ENCODE measurements at regions not wholly inside any gene's neighbourhood (a gene's known extent, or its start where the extent isn't known, plus 50 kb on each side); places are given as distances from the start of the nearest gene placed in this dataset.

DNA sequence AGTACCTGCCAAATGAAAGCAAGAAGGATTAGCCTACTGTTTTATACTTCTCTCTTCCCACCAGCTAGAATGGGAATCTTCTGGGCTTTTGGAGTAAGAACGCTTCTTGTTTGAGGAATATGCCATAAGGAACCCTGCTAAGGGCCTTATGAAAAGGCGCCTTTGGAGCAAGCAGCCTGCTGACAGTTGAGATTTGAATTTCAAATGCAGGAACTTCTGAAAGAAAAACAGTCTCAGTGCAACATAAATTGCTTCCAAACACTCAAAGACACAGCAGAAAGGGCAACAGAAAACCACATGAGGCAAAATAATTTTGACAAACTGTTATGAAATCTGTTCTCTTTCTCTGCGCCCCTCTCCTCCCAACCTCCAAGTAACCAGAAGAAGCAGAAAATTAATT, 149.4 kb upstream of the B3GAT2 start:
- H3K23ac ChIP-seq (ENCODE audit: low read length): no peak overlapping the region
- no CpG with 5 or more reads among the region's 3 CpGs for WGBS (ENCODE audit: extremely low coverage, insufficient coverage, insufficient read length)
- H3K9me3 ChIP-seq (ENCODE audit: insufficient read depth, low read depth, low read length): no peaks in the 10 kb centered on the region

DNA sequence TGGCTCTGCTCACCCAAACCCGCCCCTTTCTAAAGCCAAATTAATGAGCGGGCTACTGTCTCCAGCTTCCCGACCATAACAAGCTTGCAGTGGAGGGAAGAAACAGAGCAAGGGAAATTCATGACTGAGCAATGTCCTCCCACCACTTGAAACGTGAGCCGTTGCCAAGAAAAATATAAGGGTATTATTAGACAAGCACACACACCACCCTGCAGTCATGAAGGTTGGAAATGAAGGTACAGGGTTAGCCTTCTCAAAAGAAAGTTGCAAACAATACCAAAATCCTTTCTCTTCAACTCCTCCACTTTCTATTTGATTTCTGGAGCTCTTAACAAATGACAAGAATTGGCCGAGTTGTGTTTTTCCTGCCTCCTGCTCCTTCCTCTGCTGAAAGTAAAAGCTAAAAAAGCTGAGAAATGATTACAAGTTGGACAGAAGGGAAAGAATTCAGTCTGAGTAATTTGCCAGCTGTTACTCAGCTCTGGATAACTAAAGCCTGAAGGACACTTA, 151.1 kb upstream of the B3GAT2 start:
- Histone ChIP-seq H3K4me2 (ENCODE audit: low read length) (no peak overlapping the region), H3K36me3 (ENCODE audit: control insufficient read depth in 1 of 2, insufficient read depth in 2 of 2, low read length in 2 of 2) (no peaks in the 10 kb centered on the region), H3K4me1 (ENCODE audit: control insufficient read depth in 1 of 2, insufficient read depth in 2 of 2, low read length in 2 of 2) (no peaks in the 10 kb centered on the region), H3K79me2 (ENCODE audit: control insufficient read depth, insufficient read depth, low read length, poor library complexity) (no peaks in the 10 kb centered on the region), H2AFZ (ENCODE audit: insufficient read depth, low read length, poor library complexity) (no peak overlapping the region), H3K23ac (ENCODE audit: low read length) (no peak overlapping the region), H3K18ac (ENCODE audit: low read length) (no peak overlapping the region), H4K8ac (ENCODE audit: low read depth, low read length) (no peak overlapping the region), H3K4me3 (ENCODE audit: low read depth, low read length) (no peak overlapping the region), H3K14ac (ENCODE audit: low read length) (no peak overlapping the region), H3K27me3 (ENCODE audit: insufficient read depth, low read length) (no peaks in the 10 kb centered on the region), H4K12ac (ENCODE audit: low read depth, low read length) (no peak overlapping the region), H3K79me1 (ENCODE audit: low read length) (no peaks in the 10 kb centered on the region), H3K9ac (ENCODE audit: low read length) (no peak overlapping the region), H2BK120ac (ENCODE audit: insufficient read depth, low read length, poor library complexity) (no peak overlapping the region), H2BK5ac (ENCODE audit: low read depth, low read length, poor library complexity) (no peak overlapping the region), H2BK12ac (ENCODE audit: low read length) (no peak overlapping the region), H3K9me3 (ENCODE audit: insufficient read depth, low read depth, low read length) (no peaks in the 10 kb centered on the region), H2AK5ac (ENCODE audit: low read length) (no peak overlapping the region), H4K91ac (ENCODE audit: low read depth, low read length) (no peak overlapping the region), H3K27ac (ENCODE audit: low read depth, low read length) (no peak overlapping the region), H3K4ac (ENCODE audit: low read depth, low read length) (no peak overlapping the region)
- no CpG with 5 or more reads among the region's 6 CpGs for WGBS (ENCODE audit: extremely low coverage, insufficient coverage, insufficient read length)
- peak; percentile 52 to 63 for DNase-seq

More for the DNA sequence above, 149.4 kb upstream of the B3GAT2 start:
- Histone ChIP-seq H3K79me2 (ENCODE audit: control insufficient read depth, insufficient read depth, low read length, poor library complexity) (no peaks in the 10 kb centered on the region), H3K27me3 (ENCODE audit: insufficient read depth, low read length) (no peaks in the 10 kb centered on the region), H3K36me3 (ENCODE audit: control insufficient read depth in 1 of 2, insufficient read depth in 2 of 2, low read length in 2 of 2) (no peaks in the 10 kb centered on the region), H3K18ac (ENCODE audit: low read length) (no peak overlapping the region), H3K9ac (ENCODE audit: low read length) (no peak overlapping the region), H3K4me2 (ENCODE audit: low read length) (no peak overlapping the region), H3K4ac (ENCODE audit: low read depth, low read length) (no peak overlapping the region), H3K4me3 (ENCODE audit: low read depth, low read length) (no peak overlapping the region), H2AK5ac (ENCODE audit: low read length) (no peak overlapping the region), H2BK12ac (ENCODE audit: low read length) (no peak overlapping the region), H3K27ac (ENCODE audit: low read depth, low read length) (no peak overlapping the region), H4K91ac (ENCODE audit: low read depth, low read length) (no peak overlapping the region), H2BK5ac (ENCODE audit: low read depth, low read length, poor library complexity) (no peak overlapping the region), H3K79me1 (ENCODE audit: low read length) (no peaks in the 10 kb centered on the region), H4K8ac (ENCODE audit: low read depth, low read length) (no peak overlapping the region), H2AFZ (ENCODE audit: insufficient read depth, low read length, poor library complexity) (no peak overlapping the region), H4K12ac (ENCODE audit: low read depth, low read length) (no peak overlapping the region), H3K4me1 (ENCODE audit: control insufficient read depth in 1 of 2, insufficient read depth in 2 of 2, low read length in 2 of 2) (no peaks in the 10 kb centered on the region), H2BK120ac (ENCODE audit: insufficient read depth, low read length, poor library complexity) (no peak overlapping the region), H3K14ac (ENCODE audit: low read length) (no peak overlapping the region)
- no peak for DNase-seq

- H3K14ac ChIP-seq (ENCODE audit: low read length): no peak overlapping the region
- H3K23ac ChIP-seq (ENCODE audit: low read length): no peak overlapping the region
- no peak for DNase-seq
- H3K9ac ChIP-seq (ENCODE audit: low read length): no peak overlapping the region
- no peaks in the 10 kb centered on the region for H3K27me3 ChIP-seq (ENCODE audit: insufficient read depth, low read length)
- H3K36me3 ChIP-seq (ENCODE audit: control insufficient read depth in 1 of 2, insufficient read depth in 2 of 2, low read length in 2 of 2): no peaks in the 10 kb centered on the region
- no peak overlapping the region for H3K18ac ChIP-seq (ENCODE audit: low read length)
- no peaks in the 10 kb centered on the region for H3K9me3 ChIP-seq (ENCODE audit: insufficient read depth, low read depth, low read length)
- H3K4ac ChIP-seq (ENCODE audit: low read depth, low read length): no peak overlapping the region
- H4K12ac ChIP-seq (ENCODE audit: low read depth, low read length): no peak overlapping the region
- no peaks in the 10 kb centered on the region for H3K79me2 ChIP-seq (ENCODE audit: control insufficient read depth, insufficient read depth, low read length, poor library complexity)
- H3K4me3 ChIP-seq (ENCODE audit: low read depth, low read length): no peak overlapping the region
- H3K79me1 ChIP-seq (ENCODE audit: low read length): no peaks in the 10 kb centered on the region
- H2AK5ac ChIP-seq (ENCODE audit: low read length): no peak overlapping the region
- H4K8ac ChIP-seq (ENCODE audit: low read depth, low read length): no peak overlapping the region
- H3K4me2 ChIP-seq (ENCODE audit: low read length): no peak overlapping the region
- no peak overlapping the region for H2BK5ac ChIP-seq (ENCODE audit: low read depth, low read length, poor library complexity)
- no peak overlapping the region for H2AFZ ChIP-seq (ENCODE audit: insufficient read depth, low read length, poor library complexity)
- H2BK12ac ChIP-seq (ENCODE audit: low read length): no peak overlapping the region
- H3K27ac ChIP-seq (ENCODE audit: low read depth, low read length): no peak overlapping the region
- H2BK120ac ChIP-seq (ENCODE audit: insufficient read depth, low read length, poor library complexity): no peak overlapping the region
- no CpG with 5 or more reads among the region's 4 CpGs for WGBS (ENCODE audit: extremely low coverage, insufficient coverage, insufficient read length)
- no peak overlapping the region for H4K91ac ChIP-seq (ENCODE audit: low read depth, low read length)
- no peaks in the 10 kb centered on the region for H3K4me1 ChIP-seq (ENCODE audit: control insufficient read depth in 1 of 2, insufficient read depth in 2 of 2, low read length in 2 of 2)
Measured at GRCh38 chr6:71114544-71114943, 157.7 kb upstream of the B3GAT2 start.

DNA sequence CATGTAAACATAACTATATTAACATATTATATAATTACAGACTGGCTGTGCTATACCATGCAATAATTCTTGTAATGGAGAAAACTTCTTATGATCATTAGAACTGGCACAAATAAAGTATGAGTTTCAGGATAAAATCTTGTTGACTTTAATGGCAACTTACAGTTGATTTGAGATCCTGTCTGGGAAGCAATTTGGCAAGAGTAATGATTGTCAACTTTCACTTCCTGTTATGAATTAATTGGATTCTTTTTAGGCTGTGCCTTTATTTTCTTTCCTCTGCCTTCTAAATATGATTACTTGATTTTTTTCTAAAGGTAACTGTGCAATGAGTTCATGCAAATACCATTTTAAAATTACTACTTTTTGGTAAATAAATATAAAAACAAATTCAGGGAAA, 158.1 kb upstream of the B3GAT2 start:
- H3K9ac ChIP-seq (ENCODE audit: low read length): no peak overlapping the region

More for the DNA sequence above, 158.1 kb upstream of the B3GAT2 start:
- Histone ChIP-seq H3K4me1 (ENCODE audit: control insufficient read depth in 1 of 2, insufficient read depth in 2 of 2, low read length in 2 of 2) (no peaks in the 10 kb centered on the region), H3K27me3 (ENCODE audit: insufficient read depth, low read length) (no peaks in the 10 kb centered on the region), H2AK5ac (ENCODE audit: low read length) (no peak overlapping the region), H3K4me3 (ENCODE audit: low read depth, low read length) (no peak overlapping the region), H3K4ac (ENCODE audit: low read depth, low read length) (no peak overlapping the region), H3K4me2 (ENCODE audit: low read length) (no peak overlapping the region), H2AFZ (ENCODE audit: insufficient read depth, low read length, poor library complexity) (no peak overlapping the region), H2BK5ac (ENCODE audit: low read depth, low read length, poor library complexity) (no peak overlapping the region), H4K12ac (ENCODE audit: low read depth, low read length) (no peak overlapping the region), H3K36me3 (ENCODE audit: control insufficient read depth in 1 of 2, insufficient read depth in 2 of 2, low read length in 2 of 2) (no peaks in the 10 kb centered on the region), H4K91ac (ENCODE audit: low read depth, low read length) (no peak overlapping the region), H3K27ac (ENCODE audit: low read depth, low read length) (no peak overlapping the region), H3K9me3 (ENCODE audit: insufficient read depth, low read depth, low read length) (no peaks in the 10 kb centered on the region), H2BK12ac (ENCODE audit: low read length) (no peak overlapping the region), H3K79me2 (ENCODE audit: control insufficient read depth, insufficient read depth, low read length, poor library complexity) (no peaks in the 10 kb centered on the region), H4K8ac (ENCODE audit: low read depth, low read length) (no peak overlapping the region), H3K18ac (ENCODE audit: low read length) (no peak overlapping the region), H2BK120ac (ENCODE audit: insufficient read depth, low read length, poor library complexity) (no peak overlapping the region), H3K23ac (ENCODE audit: low read length) (no peak overlapping the region), H3K14ac (ENCODE audit: low read length) (no peak overlapping the region), H3K79me1 (ENCODE audit: low read length) (no peaks in the 10 kb centered on the region)
- DNase-seq: no peak
